GM21528 (cell line): ENCODE measurements at regions not wholly inside any gene's neighbourhood (a gene's known extent, or its start where the extent isn't known, plus 50 kb on each side); places are given as distances from the start of the nearest gene placed in this dataset.
"Not testable (repeated sequence)": the region's sequence is repeated elsewhere in the genome, so short reads cannot be mapped to it uniquely, and the experiment has no call there.

Source experiments
- ATAC-seq: cut with Tn5 transposase; IDR thresholded peaks from one replicate; pipeline ENCODE4 v1.9.1; 2021; ENCODE audit warnings: mild to moderate bottlenecking, moderate library complexity; ENCODE audit not compliant: unreplicated experiment, low FRiP score

DNA sequence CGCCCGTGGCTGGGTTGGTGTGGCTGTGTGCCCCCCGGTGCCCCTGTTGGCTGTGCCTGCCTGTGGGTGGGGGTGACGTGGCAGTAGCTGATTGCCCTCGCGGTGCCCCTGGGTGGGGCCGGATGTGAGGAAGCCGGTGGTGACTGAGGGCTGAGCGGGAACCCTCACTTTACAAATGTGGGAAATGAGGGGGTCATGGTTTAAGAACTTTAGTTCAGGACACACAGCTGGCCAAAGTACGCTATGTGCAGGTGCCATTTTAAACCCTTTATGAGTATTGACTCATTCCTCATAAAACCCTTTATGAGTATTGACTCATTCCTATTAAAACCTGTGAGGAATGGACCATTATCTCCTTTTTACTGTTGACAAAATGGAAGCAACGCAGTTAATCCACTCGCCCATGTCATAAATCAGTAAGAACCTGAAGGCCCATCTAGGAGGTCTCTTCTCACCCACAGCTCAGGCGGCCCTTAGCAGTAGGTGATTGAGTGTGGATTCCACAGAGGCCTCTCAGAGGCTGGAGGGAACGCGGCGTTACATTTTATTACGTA lies 290.1 kb upstream of the COBL start:
- no peak for ATAC-seq

DNA sequence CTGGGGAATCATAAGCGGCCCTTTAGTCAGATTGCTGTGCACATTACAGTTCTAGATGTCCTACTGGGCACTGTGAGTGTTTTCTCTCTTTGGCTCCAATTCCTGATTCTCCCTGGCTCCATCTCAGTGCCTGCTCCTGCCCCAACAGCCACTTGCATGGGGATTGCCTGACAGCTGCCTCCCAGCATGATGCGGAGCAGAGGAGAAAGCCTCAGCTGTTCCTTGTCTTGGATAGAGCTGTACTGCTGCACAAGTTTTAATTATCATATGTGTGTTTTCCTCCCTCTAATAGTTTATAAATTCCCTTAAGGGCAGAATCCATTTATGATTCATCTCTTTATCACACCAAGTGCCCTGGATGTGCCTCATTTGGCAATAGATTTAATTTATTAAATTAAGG lies 285.8 kb upstream of the COBL start:
- no peak for ATAC-seq

DNA sequence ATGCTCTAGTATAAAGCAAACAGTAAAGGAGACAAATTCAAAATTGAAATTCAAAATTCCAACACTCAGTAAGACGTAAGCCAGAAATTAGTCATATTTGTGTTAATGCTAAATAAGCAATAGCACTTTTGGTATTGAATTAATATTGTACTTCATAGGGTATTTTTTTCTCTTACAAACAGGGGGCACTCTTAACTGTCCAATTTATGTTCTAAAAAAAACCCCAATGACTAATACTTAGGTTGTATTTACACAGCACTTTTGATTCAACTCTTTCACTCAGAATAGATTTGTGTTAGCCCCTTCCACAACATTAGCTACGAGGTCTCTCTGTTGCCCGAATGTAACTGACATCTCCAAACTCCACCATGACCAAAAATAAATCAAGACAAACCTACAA lies 284.9 kb upstream of the COBL start:
- ATAC-seq: no peak

DNA sequence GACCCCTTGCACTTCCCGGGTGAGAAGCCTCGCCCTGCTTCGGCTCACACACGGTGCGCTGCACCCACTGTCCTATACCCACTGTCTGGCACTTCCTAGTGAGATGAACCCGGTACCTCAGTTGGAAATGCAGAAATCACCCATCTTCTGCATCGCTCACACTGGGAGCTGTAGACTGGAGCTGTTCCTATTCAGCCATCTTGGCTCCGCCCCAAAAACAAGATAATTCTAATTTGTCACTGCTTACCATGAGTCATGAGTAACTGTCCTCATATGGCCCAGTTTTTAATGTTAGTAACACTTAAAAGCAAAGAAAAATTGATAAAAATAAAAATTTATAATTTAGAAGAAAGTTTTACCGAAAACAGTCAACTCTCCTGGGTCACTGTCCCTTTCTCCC lies 283.3 kb upstream of the COBL start:
- not testable (repeated sequence) for ATAC-seq

DNA sequence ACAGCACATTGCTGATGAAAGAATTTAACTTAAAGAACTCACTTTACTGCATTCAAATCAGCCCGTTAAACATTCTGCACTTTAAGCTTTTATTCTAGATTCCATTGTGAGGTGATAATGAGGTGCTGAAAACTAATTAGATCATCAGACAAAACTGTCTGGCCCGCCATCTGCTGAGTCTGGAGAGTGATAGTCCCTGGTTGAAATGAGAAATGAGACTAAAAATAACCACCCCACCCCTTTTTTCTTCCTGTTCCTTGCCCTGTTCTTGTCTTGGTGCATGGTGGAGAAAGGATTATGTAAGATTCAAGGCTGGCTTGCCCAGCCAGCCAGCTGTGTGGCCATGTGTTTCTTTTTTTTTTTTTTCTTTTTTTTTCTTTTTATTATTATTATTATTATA lies 277.0 kb upstream of the COBL start:
- no peak for ATAC-seq

DNA sequence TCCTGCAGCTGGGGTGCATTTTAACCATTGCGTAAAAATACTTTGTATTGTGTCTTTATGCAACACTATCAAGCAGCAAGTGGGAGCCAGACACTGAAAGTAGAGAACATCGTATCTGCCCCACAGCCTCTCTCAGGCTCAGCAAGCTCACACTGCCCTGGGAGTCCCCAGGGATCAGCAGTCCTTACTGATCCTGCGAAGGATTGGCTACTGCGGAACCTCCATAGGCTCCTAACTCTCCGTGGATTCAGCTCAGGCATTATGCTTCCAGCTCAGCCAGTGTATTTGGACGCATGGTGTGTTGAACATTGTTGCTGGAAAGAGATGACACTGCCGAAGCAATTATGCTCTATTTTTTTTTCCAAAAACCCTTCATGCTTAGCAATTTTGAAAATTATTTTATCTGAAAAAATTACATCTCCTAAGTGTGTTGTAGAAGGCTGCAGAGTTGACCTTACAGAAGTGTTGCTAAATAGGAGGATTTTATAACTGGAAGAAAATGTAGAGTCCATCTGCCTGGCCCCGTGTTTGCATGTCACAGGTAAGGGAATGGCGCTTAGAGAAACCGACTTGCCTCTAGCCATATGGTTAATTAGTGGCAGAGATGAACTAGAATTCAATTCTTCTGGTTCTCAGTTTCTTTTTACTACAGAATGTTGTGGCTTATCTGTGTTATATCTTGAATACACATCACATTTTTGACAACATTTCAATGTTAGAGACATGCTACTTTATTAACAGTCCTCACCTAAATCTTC lies 276.4 kb upstream of the COBL start:
- ATAC-seq: no peak

DNA sequence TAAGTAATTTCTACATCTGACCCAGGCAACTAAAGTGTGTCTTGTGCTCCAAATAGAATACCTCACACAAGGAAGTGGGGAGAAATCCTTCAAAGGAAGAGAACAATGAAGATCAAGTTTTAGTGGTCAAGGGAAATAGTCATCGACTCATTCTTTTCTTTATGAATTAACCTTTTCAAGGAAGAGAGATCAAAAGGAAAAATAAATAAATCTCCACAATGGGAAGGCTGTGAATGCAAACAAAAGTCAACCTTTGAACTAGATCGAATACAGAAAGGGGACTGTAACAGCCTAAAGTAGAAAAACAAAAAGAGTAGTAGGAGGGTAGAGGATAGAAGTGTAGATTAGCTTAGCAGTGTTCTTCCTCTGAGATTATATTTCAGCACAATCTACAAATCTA lies 274.6 kb upstream of the COBL start:
- ATAC-seq: no peak

DNA sequence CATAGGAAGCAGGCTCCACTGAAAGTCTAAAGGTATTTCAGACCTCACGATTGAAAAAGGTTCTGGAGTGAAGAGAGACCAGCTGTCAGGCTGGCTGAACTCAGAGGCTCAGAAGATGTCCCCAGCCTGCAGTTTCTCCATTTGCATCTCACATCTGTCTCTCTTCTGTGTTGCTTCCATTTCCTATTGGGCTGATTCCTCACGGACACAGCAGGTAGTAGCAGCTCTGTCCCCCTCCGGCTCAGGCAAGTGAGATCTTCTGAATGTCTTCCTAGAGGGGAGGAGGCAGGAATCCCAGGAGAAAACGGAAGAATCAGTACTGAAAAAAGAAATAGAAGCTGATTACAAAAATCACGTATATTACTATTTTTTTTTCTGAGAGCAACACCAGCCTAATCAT lies 274.1 kb upstream of the COBL start:
- no peak for ATAC-seq

DNA sequence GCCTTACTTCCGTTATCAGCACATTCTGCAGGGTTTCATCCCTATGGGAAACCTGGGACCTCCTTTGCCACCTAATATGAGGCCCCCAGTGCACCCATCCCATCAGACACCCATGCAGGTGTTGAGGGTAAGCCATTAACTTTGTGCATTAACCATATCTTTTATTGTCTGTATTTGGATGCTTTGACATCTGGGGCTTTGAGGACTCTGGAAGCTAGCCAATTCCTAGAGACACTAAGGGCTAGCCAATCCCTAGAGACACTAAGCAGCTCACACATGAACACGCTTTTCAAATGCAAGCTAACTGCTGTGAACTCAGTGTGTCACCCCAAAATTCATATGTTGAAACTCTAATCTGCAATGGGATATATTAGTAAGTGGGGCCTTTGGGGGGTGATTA lies 272.5 kb upstream of the COBL start:
- ATAC-seq: no peak

DNA sequence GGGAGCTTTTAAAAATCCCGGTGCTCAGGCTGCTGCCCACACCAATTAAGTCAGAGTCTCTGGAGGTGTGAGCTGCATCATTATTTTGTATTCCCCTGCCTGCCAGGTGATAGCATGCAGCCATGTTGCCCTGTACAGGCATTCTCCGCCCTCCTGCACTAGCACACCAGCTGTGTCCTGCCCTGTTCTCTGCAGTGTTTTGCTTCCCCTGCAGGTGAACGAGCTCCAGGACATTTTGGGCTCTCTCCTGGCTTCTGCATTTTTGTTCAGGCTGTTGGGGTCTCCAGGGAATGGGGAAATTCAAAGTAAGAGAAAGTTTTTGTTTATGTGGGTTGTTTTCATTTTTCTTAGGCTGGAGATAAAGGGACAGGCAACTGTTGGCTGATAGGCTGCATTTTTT lies 271.0 kb upstream of the COBL start:
- ATAC-seq: no peak

DNA sequence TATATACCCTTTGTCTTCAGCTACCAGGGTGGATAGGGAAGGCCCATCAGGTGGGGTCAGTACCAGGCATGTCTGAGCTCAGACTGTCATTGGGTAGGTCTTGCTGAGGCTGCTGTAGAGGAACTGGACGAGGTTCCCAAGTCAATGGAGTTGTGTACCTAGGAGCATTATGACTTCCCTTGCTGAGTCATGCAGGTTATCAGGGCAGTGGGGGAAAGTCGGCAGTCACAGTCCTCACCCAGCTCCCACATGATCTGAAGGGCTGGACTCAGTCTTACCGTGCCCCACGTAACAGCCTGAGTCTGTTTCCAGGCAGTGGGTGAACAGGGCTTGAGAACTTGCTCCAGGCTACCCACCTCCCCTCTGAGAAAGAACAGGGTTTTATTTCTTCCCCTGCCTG lies 260.8 kb upstream of the COBL start:
- ATAC-seq: no peak

DNA sequence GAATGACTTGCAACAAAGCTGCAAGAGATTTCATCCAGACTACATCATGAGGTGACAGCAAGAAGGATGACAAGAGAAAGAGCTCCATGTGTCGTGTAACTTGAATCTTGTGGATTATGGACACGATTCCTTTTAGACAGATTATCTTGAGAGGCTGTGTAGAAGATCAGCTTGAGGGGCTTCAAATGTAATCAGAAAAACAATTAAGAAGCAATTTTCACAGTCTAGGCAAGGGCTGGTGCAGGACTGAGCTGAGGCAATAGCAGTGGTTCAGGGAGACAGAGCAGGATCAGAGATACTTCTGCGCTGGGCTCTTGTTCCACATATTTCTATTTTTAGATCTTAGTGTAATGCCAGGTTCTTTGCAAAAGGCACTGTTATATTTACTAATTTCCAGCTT lies 253.0 kb upstream of the COBL start:
- ATAC-seq: no peak

DNA sequence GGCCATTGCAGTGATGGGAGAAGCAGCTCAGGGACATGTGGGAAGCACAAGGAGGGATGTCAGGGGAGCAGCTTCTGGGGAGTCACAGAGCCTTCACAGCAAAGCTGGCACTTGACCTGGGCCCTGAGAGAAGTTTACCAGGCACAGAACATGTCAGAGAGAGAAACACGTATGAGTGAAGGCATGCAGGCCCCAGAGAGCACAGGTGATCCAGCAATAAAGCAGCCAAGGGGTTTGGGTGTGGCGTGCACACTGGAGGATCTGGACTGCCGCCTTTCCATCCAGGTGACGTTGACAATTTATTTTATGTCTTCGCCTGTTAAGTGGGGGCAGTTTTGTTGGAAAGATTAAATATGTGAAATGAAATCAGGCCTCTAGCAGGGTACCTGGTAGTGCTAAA lies 252.6 kb upstream of the COBL start:
- ATAC-seq: no peak

DNA sequence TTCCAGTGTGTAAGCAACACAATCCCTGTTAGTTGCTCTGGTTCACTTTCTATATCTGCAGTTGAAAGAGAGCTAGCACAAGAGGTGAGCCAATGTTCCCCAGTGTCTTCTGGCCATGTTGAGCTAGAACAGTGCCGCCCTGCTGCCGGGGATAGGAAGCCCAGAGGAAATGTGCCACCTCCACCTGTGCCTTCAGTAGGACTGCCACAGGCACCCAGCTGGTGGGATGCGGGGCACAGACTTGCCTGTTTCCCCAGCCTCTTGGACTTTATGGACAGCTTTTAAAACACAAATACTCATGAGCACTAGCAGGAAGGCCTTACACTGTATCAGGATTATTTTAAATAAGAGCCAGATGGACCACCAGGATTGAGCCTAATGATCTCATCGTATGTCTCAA lies 234.5 kb upstream of the COBL start:
- ATAC-seq: no peak

DNA sequence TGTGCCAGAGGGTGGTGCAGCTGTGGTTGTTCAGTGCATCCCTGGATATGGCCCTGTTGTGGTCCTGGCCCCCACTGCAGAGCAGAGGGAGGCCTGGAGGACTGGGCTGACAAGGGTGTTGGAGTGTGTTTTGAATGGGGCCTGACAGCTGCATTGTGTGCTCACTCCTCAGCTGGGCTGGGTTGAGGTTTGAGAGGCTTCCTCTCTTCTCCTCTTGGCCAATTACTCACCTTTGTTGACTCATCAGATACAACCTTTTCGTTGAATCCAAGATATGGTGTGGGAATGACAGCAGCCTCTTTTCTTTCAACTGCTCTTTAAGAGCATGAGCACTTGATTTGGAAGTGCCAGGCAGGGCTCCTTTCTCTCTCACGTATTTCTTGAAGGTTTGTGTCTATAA lies 228.5 kb upstream of the COBL start:
- ATAC-seq: no peak

DNA sequence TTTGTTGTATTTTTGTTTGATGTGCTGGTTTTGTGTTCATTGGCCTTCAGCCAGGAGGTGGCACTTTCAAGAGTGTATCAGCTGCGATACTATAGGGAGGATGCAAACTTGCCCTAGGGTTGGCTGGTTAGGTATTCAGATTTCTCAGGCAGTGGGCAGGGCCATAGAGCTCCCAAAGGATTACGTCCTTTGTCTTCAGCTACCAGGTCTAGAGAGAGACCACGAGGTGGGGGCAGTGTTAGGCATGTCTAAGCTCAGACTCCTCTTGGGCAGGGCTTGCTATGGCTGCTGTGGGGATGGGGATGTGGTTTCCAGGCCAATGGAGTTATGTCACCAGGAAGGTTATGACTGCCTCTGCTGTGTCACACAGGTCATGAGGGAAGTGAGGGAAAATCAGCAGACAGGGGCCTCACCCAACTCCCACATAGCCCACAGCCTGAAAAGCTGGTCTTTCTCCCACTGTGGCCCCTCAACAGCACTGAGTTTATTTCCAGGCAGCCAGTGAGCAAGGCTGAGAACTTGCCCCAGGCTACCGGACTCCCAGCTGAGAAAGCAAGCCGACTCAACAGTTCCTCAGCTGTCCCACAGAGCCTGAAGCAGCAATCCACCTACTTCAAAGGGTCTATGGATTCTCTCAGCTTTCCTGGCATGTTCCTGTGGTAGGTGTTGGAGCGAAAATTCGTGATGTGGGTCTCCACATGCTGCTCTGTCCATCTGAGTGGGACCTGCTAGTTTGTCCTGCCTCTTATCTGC lies 227.4 kb upstream of the COBL start:
- ATAC-seq: no peak

DNA sequence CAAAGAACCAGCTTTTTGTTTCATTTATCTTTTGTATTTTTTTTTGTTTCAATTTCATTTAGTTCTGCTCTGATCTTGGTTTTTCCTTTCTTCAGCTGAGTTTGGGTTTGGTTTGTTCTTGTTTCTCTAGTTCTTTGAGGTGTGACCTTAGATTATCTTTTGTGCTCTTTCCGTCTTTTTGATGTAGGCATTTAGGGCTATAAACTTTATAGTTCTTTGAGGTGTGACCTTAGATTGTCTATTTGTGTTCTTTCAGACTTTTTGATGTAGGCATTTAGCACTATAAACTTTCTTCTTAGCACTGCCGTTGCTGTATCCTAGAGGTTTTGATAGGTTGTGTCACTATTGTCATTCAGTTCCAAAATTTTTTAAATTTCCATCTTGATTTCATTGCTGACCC lies 224.3 kb upstream of the COBL start:
- ATAC-seq: not testable (repeated sequence)

DNA sequence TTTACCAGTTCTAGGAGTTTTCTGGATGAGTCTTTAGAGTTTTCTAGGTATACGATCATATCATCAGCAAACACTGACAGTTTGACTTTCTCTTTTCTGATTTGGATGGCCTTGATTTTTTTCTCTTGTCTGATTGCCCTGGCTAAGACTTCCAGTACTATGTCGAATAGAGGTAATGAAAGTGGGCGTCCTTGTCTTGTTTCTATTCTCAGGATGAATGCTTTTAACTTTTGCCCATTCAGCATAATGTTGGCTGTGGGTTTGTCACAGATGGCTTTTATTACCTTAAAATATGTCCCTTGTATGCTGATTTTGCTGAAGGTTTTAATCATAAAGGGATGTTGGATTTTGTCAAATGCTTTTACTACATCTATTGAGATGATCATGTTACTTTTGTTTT lies 223.2 kb upstream of the COBL start:
- no peak for ATAC-seq

DNA sequence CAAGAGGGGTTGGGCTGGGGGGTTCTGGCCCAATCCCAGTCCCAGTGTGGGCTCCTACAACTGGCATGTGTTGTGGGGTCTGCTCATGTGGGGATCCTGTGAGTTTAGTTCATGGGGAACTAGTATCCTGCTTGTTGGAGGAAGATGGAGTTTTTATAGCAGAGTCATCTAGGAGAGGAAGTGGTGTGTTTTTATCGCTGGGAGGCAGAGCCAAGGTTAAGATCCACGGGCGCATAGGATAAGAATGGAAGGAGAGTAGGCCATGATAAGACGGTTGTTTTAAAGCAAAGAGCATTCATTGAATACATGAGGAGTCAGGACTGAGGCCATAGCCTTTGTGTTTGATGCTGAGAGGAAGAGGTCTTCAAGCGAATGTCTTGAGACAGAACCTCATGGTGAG lies 211.6 kb upstream of the COBL start:
- ATAC-seq: no peak

DNA sequence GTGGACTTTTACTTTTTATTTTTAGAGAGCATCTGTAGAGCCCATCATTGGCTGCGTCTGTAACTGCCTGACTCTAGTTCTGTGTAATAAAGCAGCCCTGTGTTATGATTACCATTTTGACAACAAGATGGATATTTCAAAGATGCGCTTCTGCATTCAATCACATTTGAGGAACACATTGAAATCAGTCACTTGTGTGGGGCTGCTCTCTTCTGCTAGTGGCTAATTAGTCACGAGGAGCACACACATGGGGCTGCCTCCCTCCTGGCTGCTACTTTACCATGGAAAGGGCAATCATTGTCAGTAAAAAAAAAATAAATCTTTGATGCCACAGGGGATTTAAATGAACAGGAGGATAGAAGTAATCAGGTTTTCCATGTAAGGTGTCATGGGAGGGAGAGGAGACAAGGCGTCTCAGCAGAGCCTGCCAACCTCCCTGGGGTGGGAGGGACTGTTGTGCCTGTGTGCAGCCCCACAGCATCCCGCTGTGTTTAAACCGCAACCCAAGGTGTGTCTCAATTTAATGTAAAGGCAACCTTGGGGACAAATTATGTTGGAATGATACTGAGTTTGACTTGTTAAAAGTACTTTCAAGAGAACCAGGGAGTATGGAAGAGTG lies 205.2 kb upstream of the COBL start:
- ATAC-seq: no peak

DNA sequence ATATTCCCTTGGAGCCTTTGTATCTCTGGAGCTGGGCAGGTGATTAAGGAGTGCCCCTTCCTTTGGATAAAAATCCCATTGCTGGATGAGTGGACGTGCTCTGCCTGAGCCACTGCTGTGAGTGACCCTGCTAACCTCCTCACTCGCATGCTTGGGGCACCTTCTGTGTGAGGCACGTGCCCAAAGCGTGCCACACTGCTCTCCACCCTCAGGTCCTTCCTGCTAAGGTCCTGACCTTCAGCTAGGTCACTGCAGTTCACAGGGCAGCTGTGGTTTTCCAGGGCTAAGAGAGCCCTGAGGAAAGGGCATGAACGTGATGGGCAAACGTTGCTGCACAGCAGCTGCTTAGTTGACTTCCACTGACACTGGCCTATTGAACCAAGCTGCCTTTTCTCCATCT lies 204.4 kb upstream of the COBL start:
- no peak for ATAC-seq

DNA sequence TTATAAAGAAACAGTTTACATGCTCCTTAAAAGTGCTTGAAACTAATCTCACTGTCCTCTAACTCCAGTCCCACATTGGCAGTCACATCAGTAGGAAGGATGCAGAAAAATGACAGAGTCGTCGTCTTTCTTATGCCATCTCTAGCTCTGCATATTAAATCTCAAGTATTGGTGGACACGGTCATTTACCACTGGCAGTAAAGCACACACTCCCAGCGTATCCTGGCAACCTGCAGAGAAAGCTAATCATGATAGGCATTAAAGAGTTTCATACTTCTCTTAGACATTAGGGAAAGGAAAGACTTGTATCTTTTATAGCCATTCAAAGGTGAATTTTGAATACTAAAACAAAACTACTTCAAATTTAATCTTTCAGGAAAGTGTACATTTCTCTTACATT lies 202.0 kb upstream of the COBL start:
- no peak for ATAC-seq
